ENCODE measurements at regions not wholly inside any gene's neighbourhood (a gene's known extent, or its start where the extent isn't known, plus 50 kb on each side); places are given as distances from the start of the nearest gene placed in this dataset.

DNA sequence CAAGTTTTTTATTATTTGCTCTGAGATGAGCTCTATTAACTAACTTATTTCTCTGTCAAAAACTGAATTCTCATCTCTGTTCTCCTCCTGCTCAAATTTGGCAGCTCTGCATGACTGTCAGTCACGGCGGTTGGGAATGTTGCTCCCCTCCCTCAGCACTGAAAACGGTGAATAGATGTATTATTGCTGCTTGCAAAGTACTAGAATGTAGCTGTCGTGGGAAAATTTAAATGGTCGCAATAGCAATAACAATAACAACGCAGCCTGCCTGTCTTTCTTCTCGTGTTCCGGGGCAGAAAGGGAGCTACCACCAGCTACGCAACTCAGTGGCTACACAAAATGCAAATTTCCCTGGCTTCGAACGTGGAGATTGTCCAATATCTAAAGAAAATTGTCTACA, 125.6 kb upstream of the FRY start:
- no peak for DNase-seq (ENCODE audit: low read depth, low spot score)
- TF ChIP-seq, protein P1, sequence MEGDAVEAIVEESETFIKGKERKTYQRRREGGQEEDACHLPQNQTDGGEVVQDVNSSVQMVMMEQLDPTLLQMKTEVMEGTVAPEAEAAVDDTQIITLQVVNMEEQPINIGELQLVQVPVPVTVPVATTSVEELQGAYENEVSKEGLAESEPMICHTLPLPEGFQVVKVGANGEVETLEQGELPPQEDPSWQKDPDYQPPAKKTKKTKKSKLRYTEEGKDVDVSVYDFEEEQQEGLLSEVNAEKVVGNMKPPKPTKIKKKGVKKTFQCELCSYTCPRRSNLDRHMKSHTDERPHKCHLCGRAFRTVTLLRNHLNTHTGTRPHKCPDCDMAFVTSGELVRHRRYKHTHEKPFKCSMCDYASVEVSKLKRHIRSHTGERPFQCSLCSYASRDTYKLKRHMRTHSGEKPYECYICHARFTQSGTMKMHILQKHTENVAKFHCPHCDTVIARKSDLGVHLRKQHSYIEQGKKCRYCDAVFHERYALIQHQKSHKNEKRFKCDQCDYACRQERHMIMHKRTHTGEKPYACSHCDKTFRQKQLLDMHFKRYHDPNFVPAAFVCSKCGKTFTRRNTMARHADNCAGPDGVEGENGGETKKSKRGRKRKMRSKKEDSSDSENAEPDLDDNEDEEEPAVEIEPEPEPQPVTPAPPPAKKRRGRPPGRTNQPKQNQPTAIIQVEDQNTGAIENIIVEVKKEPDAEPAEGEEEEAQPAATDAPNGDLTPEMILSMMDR (IDR thresholded peaks at IDR 0.05; ENCODE audit: insufficient read depth, low read length, missing control alignments) = no peak
- ChIA-PET CTCF (interaction anchor here (1.0 to 2.5 kb wide), 6 partner anchors 8 to 676 kb away, joined by 3 to 11 read pairs (median 4); no protein-coding TSS in a partner anchor), POLR2A (interaction anchor here (1.1 kb wide), 1 partner anchor 19 kb away, joined by 3 read pairs; no protein-coding TSS in a partner anchor)
- no peak overlapping the region for H3K4me3 ChIP-seq (ENCODE audit: low read depth, low read length)

DNA sequence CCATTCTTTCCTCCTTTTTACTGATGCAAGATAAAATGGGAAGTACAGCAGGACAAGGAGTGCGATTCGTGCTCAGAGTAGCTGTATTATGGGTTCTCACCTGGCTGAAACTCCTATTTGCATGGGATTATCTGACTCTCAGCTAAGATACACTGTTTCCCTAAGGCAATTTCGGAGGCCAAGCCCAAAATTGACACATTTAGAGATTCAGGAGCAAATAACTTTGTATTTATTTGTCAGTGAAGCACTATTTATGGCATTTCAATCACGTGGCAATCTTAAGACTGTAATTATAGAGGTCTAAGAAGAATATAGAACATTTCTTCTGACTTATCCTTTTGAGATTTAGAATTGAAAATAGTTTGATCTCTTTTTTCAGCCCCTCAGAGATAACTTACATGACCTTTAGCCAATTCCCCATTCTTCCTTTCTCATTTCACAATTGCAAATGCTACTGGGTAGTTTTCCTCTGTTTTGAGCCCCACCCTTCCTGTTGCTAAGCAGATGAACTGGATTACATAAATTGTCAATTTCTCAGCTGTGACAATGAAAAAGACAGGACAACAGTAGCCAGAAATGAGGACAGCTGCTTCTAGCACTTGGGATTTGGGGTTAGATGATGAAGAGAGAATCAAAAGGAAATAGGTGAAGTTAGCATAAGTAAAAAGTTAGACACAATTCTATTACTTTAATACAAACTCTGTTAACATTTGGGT, 122.7 kb upstream of the FRY start:
- POLR2A ChIA-PET = no interaction called here
- no peak overlapping the region for H3K4me3 ChIP-seq (ENCODE audit: low read depth, low read length)
- DNase-seq (ENCODE audit: low read depth, low spot score) = no peak
- TF ChIP-seq, protein P1 (IDR thresholded peaks at IDR 0.05; ENCODE audit: insufficient read depth, low read length, missing control alignments) = no peak
- CTCF ChIA-PET = interaction anchor here (0.7 to 4.4 kb wide), 31 partner anchors 7 to 742 kb away, joined by 3 to 154 read pairs (median 5); partner anchors contain the start of genes BRCA2, PDS5B and ZAR1L

DNA sequence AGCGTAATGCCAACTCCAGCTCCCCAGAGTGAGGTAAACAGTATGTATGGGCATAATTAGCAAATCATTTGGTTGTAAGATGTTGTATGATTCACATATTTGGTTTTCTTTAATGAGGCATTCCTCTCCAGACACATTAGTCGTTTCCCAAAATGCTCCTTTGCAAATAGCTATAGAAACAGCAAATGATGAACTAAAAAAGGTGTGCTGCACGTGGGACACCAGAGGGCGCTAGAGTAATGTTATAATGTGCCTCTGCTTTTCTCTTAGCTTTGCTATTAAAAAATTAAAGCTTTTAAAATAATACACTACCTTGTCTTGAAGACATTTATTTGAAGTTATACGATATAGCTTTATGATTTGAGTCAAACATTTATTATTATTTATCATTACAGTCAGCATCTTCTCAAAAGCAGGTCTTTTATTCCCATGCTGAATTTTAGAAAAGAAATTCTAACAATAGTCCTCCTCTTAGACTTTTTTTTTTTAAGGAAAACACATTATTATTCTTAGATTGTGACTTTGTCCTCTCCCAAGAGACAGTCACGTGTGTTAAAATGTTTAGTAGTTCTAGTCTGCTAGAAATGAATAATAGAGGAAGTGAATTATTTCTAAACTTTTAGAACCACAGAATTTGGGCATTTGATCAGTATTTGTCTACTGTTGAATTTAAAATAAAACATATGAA, 121.6 kb upstream of the FRY start:
- no peak overlapping the region for H3K4me3 ChIP-seq (ENCODE audit: low read depth, low read length)
- TF ChIP-seq, protein P1 (IDR thresholded peaks at IDR 0.05; ENCODE audit: insufficient read depth, low read length, missing control alignments) = peak; percentile 62
- DNase-seq (ENCODE audit: low read depth, low spot score) = no peak
- ChIA-PET CTCF (interaction anchor here (0.6 to 4.4 kb wide), 57 partner anchors 9 to 759 kb away, joined by 3 to 154 read pairs (median 4); partner anchors contain the start of genes BRCA2, PDS5B and ZAR1L), POLR2A (interaction anchor here (0.6 kb wide), 1 partner anchor 1787 kb away, joined by 3 read pairs; no protein-coding TSS in a partner anchor)

DNA sequence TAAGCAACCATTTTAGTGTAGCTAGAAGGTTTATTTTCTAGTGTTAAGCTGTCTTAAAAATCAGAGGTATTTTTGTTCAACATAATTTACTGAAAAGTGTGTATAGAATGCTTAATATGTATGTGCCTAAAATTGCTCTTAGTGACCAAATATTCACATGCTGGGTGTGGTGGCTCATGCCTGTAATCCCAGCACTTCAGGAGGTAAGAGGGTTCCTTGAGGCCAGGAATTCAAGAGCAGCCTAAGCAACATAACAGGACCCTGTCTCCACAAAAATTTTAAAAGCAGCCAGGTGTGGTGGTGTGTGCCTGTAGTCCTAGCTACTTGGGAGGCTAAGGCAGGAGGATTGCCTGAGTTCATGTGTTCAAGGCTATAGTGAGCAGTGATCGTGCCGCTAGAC, 120.9 kb upstream of the FRY start:
- TF ChIP-seq, protein P1 (IDR thresholded peaks at IDR 0.05; ENCODE audit: insufficient read depth, low read length, missing control alignments) = no peak
- POLR2A ChIA-PET = no interaction called here
- no peak for DNase-seq (ENCODE audit: low read depth, low spot score)

DNA sequence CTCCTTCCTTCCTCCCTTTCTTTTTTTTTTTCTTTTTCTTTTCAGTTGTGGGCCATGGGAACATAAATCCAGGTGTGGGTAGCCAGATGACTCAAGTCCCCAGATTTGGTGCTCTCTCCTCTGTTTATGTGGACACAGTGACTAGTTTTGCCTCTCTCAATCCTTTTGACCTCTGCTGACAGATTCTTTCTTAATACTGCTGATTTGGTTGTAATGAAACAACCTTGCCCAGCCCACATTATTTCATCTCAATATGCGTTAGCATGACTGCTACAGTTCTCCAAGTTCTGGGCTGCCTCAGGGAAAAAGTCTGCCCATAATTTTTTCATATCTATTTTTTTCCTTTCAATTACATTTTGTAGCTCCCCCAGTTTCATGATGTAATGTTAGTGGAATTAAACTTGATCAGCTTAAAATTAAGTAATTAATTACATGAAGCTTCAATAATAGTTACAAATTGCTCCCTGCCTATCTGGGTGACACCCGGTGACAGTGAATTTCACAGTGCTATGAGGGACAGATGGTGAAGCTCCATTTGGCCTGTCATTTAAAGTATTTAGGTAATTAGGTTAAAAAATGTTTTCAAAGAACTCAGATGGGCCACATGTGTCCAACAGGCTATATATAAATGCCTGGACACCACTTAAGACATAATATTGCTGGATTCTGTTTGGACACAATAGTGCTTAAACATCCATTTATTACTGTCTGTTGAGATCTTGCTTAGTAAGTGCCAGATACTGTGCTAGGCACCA, 118.8 kb upstream of the FRY start:
- POLR2A ChIA-PET = no interaction called here
- CTCF ChIA-PET = interaction anchor here (0.8 to 1.0 kb wide), 2 partner anchors 666 to 668 kb away, joined by 3 read pairs; no protein-coding TSS in a partner anchor
- no peak overlapping the region for H3K4me3 ChIP-seq (ENCODE audit: low read depth, low read length)
- TF ChIP-seq, protein P1 (IDR thresholded peaks at IDR 0.05; ENCODE audit: insufficient read depth, low read length, missing control alignments) = no peak
- DNase-seq (ENCODE audit: low read depth, low spot score) = no peak

More for the DNA sequence above, 120.9 kb upstream of the FRY start:
- CTCF ChIA-PET = interaction anchor here (0.8 to 4.4 kb wide), 44 partner anchors 9 to 759 kb away, joined by 3 to 154 read pairs (median 5); partner anchors contain the start of genes BRCA2, PDS5B and ZAR1L
- no peak overlapping the region for H3K4me3 ChIP-seq (ENCODE audit: low read depth, low read length)

Data from AG04449 (cell line).